T-helper 2 cell treated with Interferon-gamma antibody and Interleukin-4, amounts not matched to agents 5 μg/mL and 100 μg/mL, for 36 hours (primary cell): ENCODE measurements at regions not wholly inside any gene's neighbourhood (a gene's known extent, or its start where the extent isn't known, plus 50 kb on each side); places are given as distances from the start of the nearest gene placed in this dataset.

Source experiments
- DNase-seq: peaks from one replicate; pipeline ENCODE4 v3.0.0; 2021; ENCODE audit warnings: low spot score
- H3K27ac Mint-ChIP-seq: one replicate; pipeline ENCODE4 v1.8.0; 2021; ENCODE audit warnings: mild to moderate bottlenecking, mixed read lengths
- H3K27me3 Mint-ChIP-seq: one replicate; pipeline ENCODE4 v1.8.0; 2021; ENCODE audit warnings: low read depth, mixed read lengths
- H3K36me3 Mint-ChIP-seq: one replicate; pipeline ENCODE4 v1.8.0; 2021; ENCODE audit warnings: low read depth, mixed read lengths
- H3K4me1 Mint-ChIP-seq: one replicate; pipeline ENCODE4 v1.8.0; 2021; ENCODE audit warnings: low read depth, mixed read lengths
- H3K4me3 Mint-ChIP-seq: one replicate; pipeline ENCODE4 v1.8.0; 2022; ENCODE audit warnings: mild to moderate bottlenecking, moderate library complexity, mixed read lengths
- H3K9me3 Mint-ChIP-seq: one replicate; pipeline ENCODE4 v1.8.0; 2021; ENCODE audit warnings: mixed read lengths

DNA sequence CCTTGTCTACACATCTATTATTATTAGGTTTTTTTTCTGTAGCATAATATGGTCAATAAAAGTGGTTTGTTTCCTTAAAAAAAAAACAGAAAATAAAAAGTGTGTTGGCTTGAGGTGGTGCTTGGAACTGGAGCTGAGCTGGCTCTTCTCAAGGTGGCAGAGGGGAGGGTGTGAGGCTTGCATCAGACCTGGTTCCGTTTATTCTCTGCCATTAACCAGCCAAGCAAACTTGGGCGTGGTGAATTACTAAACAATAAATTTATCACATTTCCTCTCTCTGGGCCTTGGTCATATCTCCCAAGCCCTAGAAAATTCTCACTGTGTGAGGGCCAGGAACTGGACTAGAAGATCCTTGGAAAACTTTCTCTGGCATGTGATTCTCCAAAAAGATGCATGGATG, 427.5 kb upstream of the MKI67 start:
- H3K27ac Mint-ChIP-seq: no peak overlapping the region
- no peak for DNase-seq
- H3K27me3 Mint-ChIP-seq: no peaks in the 10 kb centered on the region
- no peaks in the 10 kb centered on the region for H3K4me1 Mint-ChIP-seq
- H3K9me3 Mint-ChIP-seq: no peaks in the 10 kb centered on the region
- no peaks in the 10 kb centered on the region for H3K36me3 Mint-ChIP-seq
- H3K4me3 Mint-ChIP-seq: no peak overlapping the region

DNA sequence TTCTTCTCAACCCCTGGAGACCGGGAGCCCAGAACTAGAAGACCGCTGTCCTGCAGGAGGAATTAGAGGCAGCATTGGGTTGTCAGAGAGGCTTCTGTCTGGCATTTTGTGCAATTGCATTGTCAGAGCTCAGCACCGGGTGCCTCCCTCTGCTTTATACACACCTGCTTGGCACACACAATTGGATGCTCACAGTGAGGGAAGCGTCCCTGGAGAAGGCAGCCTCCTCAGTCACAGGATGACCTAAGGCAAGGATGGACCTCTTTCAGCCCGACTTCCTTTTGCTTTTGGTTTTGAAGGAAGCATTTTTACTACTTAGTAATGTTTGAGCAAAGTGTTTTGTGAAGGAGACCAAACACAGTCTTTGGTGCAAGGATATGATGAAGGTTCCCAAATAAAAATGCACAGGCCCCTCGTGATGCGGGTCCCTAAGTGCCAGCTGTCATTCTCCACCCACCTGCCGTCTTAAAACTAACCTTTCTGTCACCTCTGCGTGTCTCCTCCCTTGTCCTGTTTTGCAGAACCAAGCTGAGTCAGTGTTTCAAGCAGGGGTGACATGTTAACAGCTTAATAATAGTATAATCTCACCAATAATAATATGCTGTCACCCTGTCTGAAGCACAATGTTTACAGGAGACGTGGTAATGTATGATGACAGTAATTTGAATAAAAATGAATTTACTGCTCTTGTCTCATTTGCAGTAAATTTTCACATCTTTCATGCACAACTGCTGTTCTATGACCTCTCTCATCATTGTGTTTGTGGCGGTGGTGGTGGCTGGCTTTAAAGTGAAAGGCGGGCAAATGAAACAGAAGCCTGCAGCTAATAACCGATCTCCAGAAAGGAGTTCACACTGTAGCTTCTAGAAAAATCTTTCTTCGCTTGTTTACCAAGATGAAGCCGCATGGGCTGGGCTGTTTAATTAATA, 430.2 kb upstream of the MKI67 start:
- H3K36me3 Mint-ChIP-seq: no peaks in the 10 kb centered on the region
- no peaks in the 10 kb centered on the region for H3K4me1 Mint-ChIP-seq
- DNase-seq: no peak
- no peaks in the 10 kb centered on the region for H3K9me3 Mint-ChIP-seq
- H3K27ac Mint-ChIP-seq: no peak overlapping the region
- no peaks in the 10 kb centered on the region for H3K27me3 Mint-ChIP-seq
- H3K4me3 Mint-ChIP-seq: no peak overlapping the region

DNA sequence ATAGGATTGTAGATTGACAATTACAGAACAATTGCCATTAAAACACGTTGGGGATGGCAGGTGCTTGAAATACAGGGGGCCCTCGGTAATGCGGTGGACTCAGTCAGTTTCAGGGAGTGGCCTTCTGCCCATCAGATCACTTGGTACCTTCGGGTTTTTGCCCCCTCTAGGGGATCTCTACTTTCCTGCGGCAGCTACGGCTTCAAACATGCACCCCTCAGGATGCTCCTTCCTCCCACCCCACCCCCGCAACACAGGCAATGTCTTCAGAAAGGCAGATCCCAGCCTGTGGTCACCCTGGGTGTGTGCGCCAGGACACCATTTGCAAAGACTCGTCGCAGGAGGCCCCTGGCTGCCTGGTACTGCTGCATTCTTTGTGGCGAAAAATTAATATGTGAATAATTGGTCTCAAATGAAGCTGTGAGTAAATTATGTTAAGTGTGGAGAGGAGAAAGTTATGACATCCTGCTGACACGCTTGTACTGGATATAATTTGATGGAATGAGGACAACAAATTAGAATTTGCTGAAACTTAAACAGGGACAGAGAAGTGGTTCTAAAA, 431.0 kb upstream of the MKI67 start:
- H3K4me1 Mint-ChIP-seq: no peaks in the 10 kb centered on the region
- no peaks in the 10 kb centered on the region for H3K36me3 Mint-ChIP-seq
- DNase-seq: no peak
- no peaks in the 10 kb centered on the region for H3K27me3 Mint-ChIP-seq
- H3K9me3 Mint-ChIP-seq: no peaks in the 10 kb centered on the region
- H3K4me3 Mint-ChIP-seq: no peak overlapping the region
- no peak overlapping the region for H3K27ac Mint-ChIP-seq

DNA sequence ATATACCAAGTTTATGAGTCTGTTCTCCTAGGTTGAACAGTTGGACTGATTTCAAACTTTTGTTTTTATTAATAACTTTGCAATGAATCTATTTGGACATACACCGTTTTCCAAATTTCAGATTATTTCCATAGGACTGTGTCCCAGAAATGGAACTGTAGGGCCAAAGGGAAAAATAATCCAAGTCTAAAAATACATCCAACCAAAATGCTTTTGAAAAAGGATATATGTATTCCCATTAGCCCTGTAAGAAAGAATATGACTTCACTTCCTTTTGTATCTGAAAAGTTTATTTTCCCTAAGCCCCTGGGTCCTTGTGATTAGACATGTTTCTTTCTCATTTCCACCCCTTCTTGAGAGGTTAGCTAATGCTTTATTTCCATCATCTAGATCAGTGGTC, 434.2 kb upstream of the MKI67 start:
- Mint-ChIP-seq H3K4me3 (no peak overlapping the region), H3K36me3 (no peaks in the 10 kb centered on the region), H3K27me3 (no peaks in the 10 kb centered on the region), H3K9me3 (no peaks in the 10 kb centered on the region), H3K27ac (no peak overlapping the region), H3K4me1 (no peaks in the 10 kb centered on the region)
- DNase-seq: no peak

DNA sequence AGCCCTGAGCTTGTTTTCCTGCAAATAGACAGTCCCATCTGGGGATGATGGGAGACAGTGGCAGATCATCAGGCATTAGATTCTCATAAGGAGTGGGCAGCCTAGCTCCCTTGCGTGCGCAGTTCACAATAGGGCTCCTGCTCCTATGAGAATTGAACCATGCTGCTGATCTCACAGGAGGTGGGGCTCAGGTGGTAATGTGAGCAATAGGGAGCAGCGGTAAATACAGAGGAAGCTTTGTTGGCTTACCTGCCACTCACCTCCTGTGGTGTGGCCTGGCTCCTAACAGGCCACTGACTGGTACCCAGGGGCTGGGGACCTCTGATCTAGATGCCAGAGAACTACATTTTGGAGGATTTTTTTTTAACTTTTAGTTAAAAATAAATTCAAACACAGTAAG, 434.8 kb upstream of the MKI67 start:
- no peak overlapping the region for H3K4me3 Mint-ChIP-seq
- H3K27ac Mint-ChIP-seq: no peak overlapping the region
- H3K36me3 Mint-ChIP-seq: no peaks in the 10 kb centered on the region
- DNase-seq: no peak
- no peaks in the 10 kb centered on the region for H3K27me3 Mint-ChIP-seq
- no peaks in the 10 kb centered on the region for H3K4me1 Mint-ChIP-seq
- no peaks in the 10 kb centered on the region for H3K9me3 Mint-ChIP-seq

DNA sequence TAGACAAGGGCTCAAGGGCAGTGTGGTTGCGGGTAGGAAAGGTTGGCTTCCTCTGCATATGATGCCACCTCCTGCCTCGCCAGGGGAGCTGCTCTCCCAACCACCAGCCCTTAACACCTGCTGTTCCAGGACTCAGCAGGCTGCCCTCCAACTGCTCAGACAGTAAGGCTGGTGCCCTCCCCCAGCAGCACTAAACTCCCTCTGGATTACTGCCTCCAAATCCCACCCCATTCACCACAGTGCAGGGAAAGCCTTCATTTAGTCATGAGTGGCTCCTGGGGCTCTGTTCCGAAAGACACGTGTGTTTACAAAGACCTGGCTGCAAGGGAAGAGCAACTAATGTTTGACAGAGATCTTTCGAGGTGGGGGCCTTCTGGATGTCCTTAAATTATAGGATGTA, 437.2 kb upstream of the MKI67 start:
- H3K27me3 Mint-ChIP-seq: no peaks in the 10 kb centered on the region
- no peaks in the 10 kb centered on the region for H3K36me3 Mint-ChIP-seq
- H3K4me1 Mint-ChIP-seq: no peaks in the 10 kb centered on the region
- no peak overlapping the region for H3K27ac Mint-ChIP-seq
- no peaks in the 10 kb centered on the region for H3K9me3 Mint-ChIP-seq
- DNase-seq: no peak
- no peak overlapping the region for H3K4me3 Mint-ChIP-seq

DNA sequence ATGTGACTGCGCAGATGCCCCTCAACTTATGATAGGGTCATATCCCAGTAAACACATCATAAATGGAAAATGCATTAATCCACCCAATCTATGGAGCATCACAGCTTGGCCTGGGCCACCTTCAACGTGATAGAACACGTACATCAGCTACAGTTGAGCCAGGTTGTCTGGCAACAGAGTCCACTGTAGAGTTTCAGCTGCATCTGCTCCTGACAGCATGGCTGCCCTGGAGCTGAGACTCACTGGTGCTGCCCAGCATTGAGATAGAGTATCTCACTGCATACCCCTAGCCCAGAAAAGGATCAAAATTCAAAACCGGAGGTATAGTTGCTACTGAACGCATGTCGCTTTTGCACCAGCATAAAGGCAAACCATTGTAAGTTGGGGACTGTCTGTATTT, 437.7 kb upstream of the MKI67 start:
- no peak overlapping the region for H3K27ac Mint-ChIP-seq

DNA sequence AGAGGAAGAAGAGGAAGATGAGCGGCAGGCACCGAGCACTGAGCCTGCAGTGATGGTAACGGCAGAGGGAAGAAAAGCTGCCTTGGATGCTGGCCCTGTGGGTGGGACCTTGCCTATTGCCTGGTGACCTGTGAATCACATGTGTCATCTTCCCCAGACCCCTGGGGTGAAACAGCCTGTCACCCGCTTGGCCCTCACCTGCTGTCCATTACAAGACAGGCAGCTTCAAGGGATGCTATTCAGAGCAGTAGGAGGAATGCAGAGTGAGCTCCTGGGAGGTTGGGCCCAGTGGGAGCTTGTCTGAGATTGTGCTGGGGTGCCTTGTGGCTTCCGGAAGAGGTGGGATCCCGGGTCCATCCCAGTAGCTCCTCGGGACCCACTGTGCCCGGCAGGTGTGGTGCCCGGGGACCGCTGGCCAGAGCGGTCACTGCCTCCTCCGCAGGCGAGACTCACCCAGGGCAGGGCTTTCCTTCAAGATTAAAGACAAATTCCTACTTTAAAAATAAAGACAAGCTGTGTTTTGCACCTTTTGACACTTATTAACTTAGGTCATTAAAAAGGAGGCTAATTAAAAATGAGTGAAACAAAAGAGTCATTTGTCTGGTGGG, 440.2 kb upstream of the MKI67 start:
- DNase-seq: no peak
- Mint-ChIP-seq H3K36me3 (no peaks in the 10 kb centered on the region), H3K4me1 (no peaks in the 10 kb centered on the region), H3K27me3 (no peaks in the 10 kb centered on the region), H3K9me3 (no peaks in the 10 kb centered on the region), H3K4me3 (no peak overlapping the region), H3K27ac (no peak overlapping the region)

More for the DNA sequence above, 437.7 kb upstream of the MKI67 start:
- H3K27me3 Mint-ChIP-seq: no peaks in the 10 kb centered on the region
- H3K4me1 Mint-ChIP-seq: no peaks in the 10 kb centered on the region
- H3K9me3 Mint-ChIP-seq: no peaks in the 10 kb centered on the region
- DNase-seq: no peak
- no peak overlapping the region for H3K4me3 Mint-ChIP-seq
- H3K36me3 Mint-ChIP-seq: no peaks in the 10 kb centered on the region

DNA sequence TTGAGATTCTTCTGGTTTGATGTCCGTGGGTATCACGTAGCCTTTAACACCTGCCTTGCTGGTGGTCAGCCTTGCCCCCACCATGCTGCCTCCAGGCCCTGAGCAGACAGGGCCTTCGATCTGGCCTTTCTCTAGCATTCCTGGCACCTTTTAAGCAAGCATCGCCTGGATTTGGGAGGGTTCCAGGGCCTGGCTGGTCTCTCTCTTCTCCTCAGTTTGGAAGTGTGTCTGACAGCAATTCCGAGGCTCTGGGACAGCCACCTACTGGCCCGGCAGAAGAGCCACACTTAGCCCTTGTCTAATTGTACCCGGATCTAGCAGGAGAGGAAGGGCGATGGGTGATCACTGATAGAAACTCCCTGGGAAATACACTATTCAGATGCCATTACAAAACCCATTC, 441.3 kb upstream of the MKI67 start:
- H3K36me3 Mint-ChIP-seq: no peaks in the 10 kb centered on the region
- no peaks in the 10 kb centered on the region for H3K4me1 Mint-ChIP-seq

DNA sequence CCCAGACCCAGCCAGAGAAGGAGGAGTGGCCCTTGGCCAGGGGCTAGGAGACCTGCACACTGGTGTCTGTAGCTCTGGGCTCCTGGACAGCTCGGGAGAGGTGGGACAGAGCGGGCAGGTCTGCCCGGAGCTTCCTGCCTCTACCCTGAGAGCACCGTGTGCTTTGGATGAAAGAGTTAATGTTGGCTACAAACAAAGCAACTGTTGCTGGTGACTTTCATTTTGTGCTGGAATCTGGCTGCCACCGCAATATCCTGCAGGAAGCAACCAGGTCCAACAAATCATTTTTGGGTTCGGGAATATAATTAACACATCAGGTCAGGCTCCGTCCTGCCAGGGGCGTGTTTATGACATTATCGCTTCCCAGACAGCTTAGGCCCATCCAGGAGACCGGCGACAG, 441.8 kb upstream of the MKI67 start:
- Mint-ChIP-seq H3K36me3 (no peaks in the 10 kb centered on the region), H3K4me3 (no peak overlapping the region), H3K27ac (no peak overlapping the region), H3K4me1 (no peaks in the 10 kb centered on the region), H3K27me3 (no peaks in the 10 kb centered on the region), H3K9me3 (no peaks in the 10 kb centered on the region)
- DNase-seq: no peak

More for the DNA sequence above, 441.3 kb upstream of the MKI67 start:
- no peak for DNase-seq
- Mint-ChIP-seq H3K9me3 (no peaks in the 10 kb centered on the region), H3K4me3 (no peak overlapping the region), H3K27me3 (no peaks in the 10 kb centered on the region), H3K27ac (no peak overlapping the region)

DNA sequence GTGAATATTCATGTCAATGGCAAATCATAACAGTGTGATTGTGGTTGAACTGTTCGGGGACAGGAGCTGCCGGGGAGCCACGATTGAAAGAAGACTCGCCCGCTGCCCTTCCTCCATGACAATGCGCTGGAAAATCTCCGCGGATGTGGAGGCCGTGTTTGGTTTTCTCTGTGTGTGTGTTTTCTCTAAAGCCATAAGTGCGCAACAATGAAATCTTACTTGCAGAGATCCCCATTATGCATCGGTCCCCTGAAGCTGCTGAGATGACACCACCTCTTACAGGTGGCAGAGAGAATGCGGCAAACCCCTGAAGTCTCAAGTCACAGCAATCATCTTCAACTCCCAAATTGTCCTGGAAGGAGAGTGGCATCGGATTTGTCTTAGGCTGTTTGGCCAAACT, 442.3 kb upstream of the MKI67 start:
- Mint-ChIP-seq H3K4me3 (no peak overlapping the region), H3K27me3 (no peaks in the 10 kb centered on the region), H3K9me3 (no peaks in the 10 kb centered on the region), H3K4me1 (no peaks in the 10 kb centered on the region), H3K27ac (no peak overlapping the region), H3K36me3 (no peaks in the 10 kb centered on the region)
- no peak for DNase-seq

DNA sequence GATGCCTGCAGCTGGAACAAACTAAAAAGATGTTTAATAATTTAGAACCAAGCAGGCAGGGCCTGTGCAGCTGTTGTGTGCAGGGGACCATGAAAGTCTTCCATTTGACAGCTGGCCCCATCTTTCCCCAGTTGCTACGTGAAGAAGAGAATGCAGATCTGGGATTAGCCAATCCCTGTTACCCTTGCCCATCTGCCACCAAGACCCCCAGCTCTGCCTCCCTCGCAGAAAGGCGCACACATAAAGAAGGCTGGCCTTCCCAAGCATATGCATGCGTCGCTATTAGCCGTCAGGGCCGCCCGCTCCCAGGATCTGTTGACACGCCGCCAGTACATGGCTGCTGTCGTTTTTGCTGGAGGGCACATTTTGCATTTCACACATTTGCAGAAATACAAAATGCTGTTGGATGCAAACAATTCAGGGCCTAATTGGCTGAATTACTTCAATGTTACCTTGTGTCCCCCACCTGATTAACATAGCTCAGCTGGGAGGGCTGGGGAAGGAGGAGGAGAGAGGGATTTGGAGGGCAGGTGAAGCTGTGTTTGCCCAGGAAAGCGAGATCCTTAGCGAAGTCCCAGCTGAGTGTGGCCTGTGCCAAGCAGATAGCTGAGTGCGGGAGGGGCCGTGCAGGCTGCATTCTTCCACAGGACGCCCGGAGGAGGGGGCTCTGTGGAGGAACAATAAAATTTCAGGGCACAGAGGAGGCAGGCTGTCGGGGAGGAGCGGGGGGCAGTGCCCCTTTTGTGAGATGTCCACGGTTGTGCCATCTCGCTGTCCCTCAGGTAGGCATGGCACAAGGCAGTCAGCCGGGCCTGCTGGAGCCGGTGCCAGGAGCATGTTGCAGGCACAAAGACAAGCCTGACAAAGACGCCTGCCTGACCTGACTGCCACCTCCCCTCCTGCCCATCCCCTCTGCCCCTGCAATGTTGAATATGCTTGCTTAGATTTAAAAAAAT, 443.0 kb upstream of the MKI67 start:
- no peak overlapping the region for H3K27ac Mint-ChIP-seq
- H3K27me3 Mint-ChIP-seq: no peaks in the 10 kb centered on the region
- H3K4me1 Mint-ChIP-seq: no peaks in the 10 kb centered on the region
- no peak overlapping the region for H3K4me3 Mint-ChIP-seq
- no peaks in the 10 kb centered on the region for H3K9me3 Mint-ChIP-seq
- no peak for DNase-seq
- H3K36me3 Mint-ChIP-seq: no peaks in the 10 kb centered on the region

DNA sequence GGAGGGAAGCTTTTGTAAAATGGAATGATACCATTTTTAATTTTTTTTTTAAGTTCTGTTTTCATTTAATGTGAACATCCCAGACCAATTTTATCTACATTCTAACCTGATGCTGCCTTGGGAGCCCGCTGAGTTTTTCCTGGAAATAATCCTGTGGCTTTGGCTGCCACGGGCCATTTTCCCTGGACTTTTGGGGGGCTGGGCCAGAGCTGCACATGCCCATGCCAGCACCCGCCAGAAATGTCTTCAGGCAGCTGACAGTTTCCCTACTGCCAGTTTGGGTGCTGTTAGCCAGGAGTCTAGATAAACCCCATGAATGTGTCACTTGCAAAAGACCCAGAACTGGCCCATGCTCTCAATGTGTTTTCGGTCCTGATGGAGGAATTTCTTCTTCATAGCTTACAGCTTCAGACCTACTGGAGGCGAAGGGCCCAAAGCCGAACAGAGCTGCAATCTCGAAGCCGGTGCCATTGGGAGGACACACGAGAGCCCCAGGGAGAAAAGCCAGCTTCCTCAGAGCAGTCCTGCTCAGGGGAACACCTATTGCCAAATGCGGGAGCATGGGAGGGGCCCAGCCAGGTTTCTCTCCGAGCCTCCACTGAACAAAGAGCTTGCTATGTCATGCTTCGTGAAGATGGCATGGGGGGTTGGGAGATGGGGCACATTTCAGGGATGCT, 444.2 kb upstream of the MKI67 start:
- no peak for DNase-seq
- no peaks in the 10 kb centered on the region for H3K9me3 Mint-ChIP-seq
- H3K27me3 Mint-ChIP-seq: no peaks in the 10 kb centered on the region
- H3K27ac Mint-ChIP-seq: no peak overlapping the region
- H3K4me1 Mint-ChIP-seq: no peaks in the 10 kb centered on the region
- no peaks in the 10 kb centered on the region for H3K36me3 Mint-ChIP-seq
- H3K4me3 Mint-ChIP-seq: no peak overlapping the region
